ENCODE measurements at regions not wholly inside any gene's neighbourhood (a gene's known extent, or its start where the extent isn't known, plus 50 kb on each side); places are given as distances from the start of the nearest gene placed in this dataset.
A peak's percentile ranks its signal among the peaks of the same experiment; 100 is the strongest.

GRCh38 chr13:73857106-73857505 is 277.1 kb downstream of the KLF12 start:
- no peaks in the 10 kb centered on the region for H3K36me3 ChIP-seq
- no peak for DNase-seq
- no peaks in the 10 kb centered on the region for H3K27me3 ChIP-seq
- H3K9me3 ChIP-seq: no peaks in the 10 kb centered on the region
- intact Hi-C loops (cut with DNase I; ENCODE audit: low total_unique reads): no loop called here
- no peak overlapping the region for H3K4me3 ChIP-seq
- no peaks in the 10 kb centered on the region for H3K4me1 ChIP-seq
- TF ChIP-seq CTCF (IDR thresholded peaks at IDR 0.05): no peak
- no peak overlapping the region for H3K27ac ChIP-seq

GRCh38 chr13:73851104-73851503 is 283.1 kb downstream of the KLF12 start:
- Histone ChIP-seq H3K4me1 (peaks cover 0 to 7% (median 0%) of the 10 kb centered on the region in 4 donors), H3K27ac (no peak overlapping the region), H3K27me3 (no peaks in the 10 kb centered on the region), H3K9me3 (no peaks in the 10 kb centered on the region), H3K4me3 (no peak overlapping the region), H3K36me3 (peaks cover 0 to under 1% (median 0%) of the 10 kb centered on the region in 3 donors)
- intact Hi-C loops (cut with DNase I; ENCODE audit: low total_unique reads): no loop called here
- TF ChIP-seq CTCF (IDR thresholded peaks at IDR 0.05): no peak
- DNase-seq: no peak

DNA sequence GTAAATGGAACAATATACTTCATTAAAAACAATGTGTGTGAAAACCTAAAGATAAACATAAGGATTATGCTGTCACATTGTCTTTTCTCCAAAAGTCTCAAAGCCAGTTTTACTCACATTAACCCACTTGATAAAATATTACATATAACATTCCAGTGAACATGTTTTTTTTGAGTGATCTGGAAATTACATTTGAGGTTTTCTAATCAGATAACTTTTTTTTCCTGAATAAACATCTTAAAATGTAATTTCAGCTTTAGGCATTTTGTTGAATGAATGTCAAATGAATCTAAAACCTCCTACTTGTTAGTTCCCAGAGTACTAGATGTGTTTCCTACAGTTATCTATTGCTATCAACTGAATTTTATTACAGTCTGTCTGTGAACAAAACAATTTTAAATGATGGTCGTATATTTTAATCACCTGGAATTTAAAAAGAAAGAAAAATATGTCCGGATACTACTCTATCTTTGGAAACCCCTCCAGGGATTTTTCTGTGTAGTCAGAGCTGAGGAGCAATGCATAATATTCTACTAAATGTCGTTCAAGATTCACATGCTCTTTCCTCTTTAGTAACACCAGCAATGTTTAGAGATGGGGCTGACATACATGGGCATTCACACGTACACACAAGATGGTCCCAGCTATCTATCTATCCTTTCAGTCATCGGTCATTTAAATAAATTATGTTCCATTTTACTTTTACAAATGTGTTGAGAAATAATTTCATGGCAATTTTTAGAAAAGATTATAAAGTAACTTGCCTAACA is 283.9 kb downstream of the KLF12 start:
- Histone ChIP-seq H3K4me1 (peaks cover 0 to 7% (median under 1%) of the 10 kb centered on the region in 4 donors), H3K4me3 (no peak overlapping the region), H3K27ac (no peak overlapping the region), H3K9me3 (no peaks in the 10 kb centered on the region), H3K27me3 (no peaks in the 10 kb centered on the region), H3K36me3 (peaks cover 0 to 8% (median 5%) of the 10 kb centered on the region in 3 donors)
- TF ChIP-seq CTCF (IDR thresholded peaks at IDR 0.05): no peak
- no peak for DNase-seq
- intact Hi-C loops (cut with DNase I; ENCODE audit: low total_unique reads): no loop called here

DNA sequence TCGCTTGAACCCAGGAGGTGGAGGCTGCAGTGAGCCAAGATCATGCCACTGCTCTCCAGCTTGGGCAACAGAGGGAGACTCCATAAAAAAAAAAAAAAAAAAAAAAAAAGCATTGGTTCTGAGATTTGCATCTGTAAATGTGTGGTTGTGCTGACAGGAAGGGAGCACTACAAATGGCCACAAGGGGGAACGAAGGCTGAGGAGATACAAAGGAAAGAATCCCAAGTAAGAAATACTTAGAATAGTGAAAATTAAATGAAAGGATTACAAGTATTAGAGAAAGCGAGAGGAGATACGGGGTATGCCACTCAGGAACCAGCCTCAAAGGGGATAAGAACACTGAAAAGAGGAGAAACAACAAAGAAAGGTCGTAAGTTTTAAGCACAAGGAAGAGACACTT is 284.9 kb downstream of the KLF12 start:
- DNase-seq: no peak
- intact Hi-C loops (cut with DNase I; ENCODE audit: low total_unique reads): loop anchor here (10.0 kb wide), 1 partner anchor 446 kb away; no protein-coding TSS in a partner anchor
- H3K4me3 ChIP-seq: no peak overlapping the region
- TF ChIP-seq CTCF (IDR thresholded peaks at IDR 0.05): peak in 1 of 2 experiments; percentile 25
- no peak overlapping the region for H3K27ac ChIP-seq
- peaks cover 0 to 8% (median 5%) of the 10 kb centered on the region in 3 donors for H3K36me3 ChIP-seq
- no peaks in the 10 kb centered on the region for H3K27me3 ChIP-seq
- H3K4me1 ChIP-seq: peaks cover 0 to 13% (median 3%) of the 10 kb centered on the region in 4 donors
- H3K9me3 ChIP-seq: no peaks in the 10 kb centered on the region

DNA sequence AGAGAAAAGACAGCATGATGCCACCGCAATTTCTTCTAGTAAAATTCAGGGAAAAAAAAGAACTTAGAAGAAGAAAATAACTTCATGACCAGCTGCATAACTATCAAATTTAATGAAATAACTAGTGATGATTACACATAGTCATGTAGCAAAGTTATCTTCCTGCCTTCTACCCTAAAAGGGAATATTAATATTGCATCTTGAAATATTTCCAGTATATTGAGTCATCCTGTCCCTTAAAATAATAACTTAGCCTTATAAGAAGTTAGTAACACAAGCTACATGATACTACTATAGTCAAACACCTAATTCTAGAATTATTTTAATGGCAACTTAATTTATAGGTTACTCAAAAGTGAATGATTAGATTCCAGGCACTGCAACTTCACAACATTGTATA is 289.2 kb downstream of the KLF12 start:
- no peaks in the 10 kb centered on the region for H3K9me3 ChIP-seq
- no peak overlapping the region for H3K27ac ChIP-seq
- no peaks in the 10 kb centered on the region for H3K27me3 ChIP-seq
- H3K36me3 ChIP-seq: peaks cover 0 to 8% (median 5%) of the 10 kb centered on the region in 3 donors
- peaks cover 0 to 8% (median 3%) of the 10 kb centered on the region in 4 donors for H3K4me1 ChIP-seq
- DNase-seq: no peak
- no peak overlapping the region for H3K4me3 ChIP-seq
- no peak for TF ChIP-seq CTCF (IDR thresholded peaks at IDR 0.05)
- intact Hi-C loops (cut with DNase I; ENCODE audit: low total_unique reads): loop anchor here (10.0 kb wide), 1 partner anchor 450 kb away; no protein-coding TSS in a partner anchor

Data from tibial artery (tissue), 4 donors.